Ramos (cell line): ENCODE measurements at regions not wholly inside any gene's neighbourhood (a gene's known extent, or its start where the extent isn't known, plus 50 kb on each side); places are given as distances from the start of the nearest gene placed in this dataset.

Source experiments
- in situ Hi-C: fragments of 300-500 bp; cut with MboI; formaldehyde crosslinking; loops from one replicate; pipeline ENCODE4 v1.14.3; 2022; ENCODE audit warnings: low sequenced_read_pairs; ENCODE audit not compliant: unreplicated experiment

DNA sequence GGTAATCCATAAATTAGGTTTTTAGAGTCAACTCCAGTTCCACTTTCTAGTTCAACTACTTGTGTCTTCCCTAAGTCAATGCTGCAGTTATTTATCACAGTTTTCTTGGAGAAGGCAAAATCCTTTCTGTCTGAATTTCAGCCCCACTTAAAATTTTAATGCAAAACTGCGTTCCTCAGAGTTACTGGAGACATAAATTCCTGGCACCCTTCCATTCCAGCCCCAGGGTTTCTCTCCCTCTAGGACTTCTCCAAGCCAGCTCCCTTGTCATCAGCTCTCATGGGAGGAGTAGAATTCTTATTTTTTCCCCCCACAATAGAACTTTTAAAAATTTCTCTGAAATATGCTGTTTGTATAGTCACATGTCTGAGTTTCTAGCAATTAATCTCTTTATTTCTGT, 50.6 kb upstream of the PHOX2B start:
- in situ Hi-C loops, result no loop called here
